OCI-LY7 (cell line): ENCODE measurements at regions not wholly inside any gene's neighbourhood (a gene's known extent, or its start where the extent isn't known, plus 50 kb on each side); places are given as distances from the start of the nearest gene placed in this dataset.

Experiments used
- CTCF ChIP-seq: fragments of 200-600 bp; sonication (generic); conservative IDR thresholded peaks from 2 replicates; pipeline ENCODE4 v1.5.1; 2014; ENCODE audit warnings: mild to moderate bottlenecking, antibody characterized with exemption, low read length, moderate library complexity, mixed read lengths
- EZH2phosphoT487 ChIP-seq: fragments of 200-600 bp; sonication (generic); IDR thresholded peaks from 2 replicates; pipeline ENCODE4 v1.6.1; 2018; ENCODE audit warnings: low read depth, borderline replicate concordance, mild to moderate bottlenecking, mixed run types, antibody characterized with exemption, low read length, moderate library complexity, mixed read lengths

DNA sequence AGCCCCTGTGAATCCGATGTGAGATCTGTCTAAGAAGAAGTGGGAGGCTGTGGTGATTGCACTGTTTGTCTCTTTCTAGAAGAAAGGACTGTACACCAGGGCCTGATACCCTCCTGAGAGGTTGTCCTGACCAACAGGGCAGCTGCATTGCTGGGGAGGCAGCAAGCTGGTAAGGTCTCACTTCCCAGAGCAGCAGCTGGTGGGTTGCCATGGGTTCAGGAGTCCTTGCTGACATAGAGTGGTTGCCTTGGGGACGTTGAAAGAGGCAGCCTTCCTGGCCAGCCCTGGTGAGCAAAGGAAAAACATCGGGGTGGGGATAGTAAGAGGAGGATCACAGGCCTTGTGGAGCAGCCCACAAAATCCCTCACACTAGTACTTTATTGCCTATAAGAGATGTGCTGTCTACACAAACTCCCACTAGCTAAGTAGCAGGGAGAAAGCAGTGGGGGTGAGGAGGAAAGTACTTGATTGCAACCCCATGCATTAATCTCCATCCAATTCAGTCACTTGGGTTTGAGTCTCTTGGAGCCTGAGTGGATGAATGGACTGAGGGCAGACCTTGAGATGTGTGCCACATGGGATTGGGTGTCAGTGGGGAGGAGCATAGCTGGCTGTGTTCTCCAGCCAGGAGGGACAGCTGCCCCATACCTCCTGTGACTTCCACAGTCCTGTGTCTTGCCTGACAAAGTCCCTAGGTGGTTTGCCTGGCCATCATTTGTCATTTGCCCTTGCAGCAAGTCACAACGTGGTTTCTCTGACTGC, 143.8 kb upstream of the RPL38 start:
- TF ChIP-seq CTCF, result no peak
- no peak for TF ChIP-seq EZH2phosphoT487
